ENCODE measurements at regions not wholly inside any gene's neighbourhood (a gene's known extent, or its start where the extent isn't known, plus 50 kb on each side); places are given as distances from the start of the nearest gene placed in this dataset.

DNA sequence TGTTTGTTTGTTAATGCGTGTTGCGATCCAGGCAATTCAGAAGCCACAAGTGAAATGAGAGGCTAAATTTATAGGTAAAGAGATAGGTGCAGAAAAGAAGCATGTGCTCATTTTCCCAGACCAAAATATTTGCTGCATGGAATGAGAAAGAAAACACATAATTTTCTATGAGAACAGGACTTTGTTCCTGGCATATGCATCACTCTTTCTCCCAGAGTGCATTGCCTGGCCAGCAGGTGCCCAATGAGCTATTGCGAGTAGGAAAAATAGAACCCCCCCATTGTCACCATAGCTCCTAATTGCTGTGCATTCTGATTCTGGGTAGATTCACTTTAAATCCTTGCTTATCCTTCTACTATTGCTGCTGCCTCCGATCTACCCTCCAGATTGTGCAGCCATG is 410.4 kb downstream of the PMP22 start:
- Mint-ChIP-seq H3K27me3 (ENCODE audit: low read depth) (peaks cover 2% of the 10 kb centered on the region), H3K9me3 (no peaks in the 10 kb centered on the region), H3K4me1 (ENCODE audit: low read depth) (no peaks in the 10 kb centered on the region), H3K36me3 (ENCODE audit: insufficient read depth) (no peaks in the 10 kb centered on the region), H3K4me3 (no peak overlapping the region)
- DNase-seq: no peak
- ATAC-seq: no peak

DNA sequence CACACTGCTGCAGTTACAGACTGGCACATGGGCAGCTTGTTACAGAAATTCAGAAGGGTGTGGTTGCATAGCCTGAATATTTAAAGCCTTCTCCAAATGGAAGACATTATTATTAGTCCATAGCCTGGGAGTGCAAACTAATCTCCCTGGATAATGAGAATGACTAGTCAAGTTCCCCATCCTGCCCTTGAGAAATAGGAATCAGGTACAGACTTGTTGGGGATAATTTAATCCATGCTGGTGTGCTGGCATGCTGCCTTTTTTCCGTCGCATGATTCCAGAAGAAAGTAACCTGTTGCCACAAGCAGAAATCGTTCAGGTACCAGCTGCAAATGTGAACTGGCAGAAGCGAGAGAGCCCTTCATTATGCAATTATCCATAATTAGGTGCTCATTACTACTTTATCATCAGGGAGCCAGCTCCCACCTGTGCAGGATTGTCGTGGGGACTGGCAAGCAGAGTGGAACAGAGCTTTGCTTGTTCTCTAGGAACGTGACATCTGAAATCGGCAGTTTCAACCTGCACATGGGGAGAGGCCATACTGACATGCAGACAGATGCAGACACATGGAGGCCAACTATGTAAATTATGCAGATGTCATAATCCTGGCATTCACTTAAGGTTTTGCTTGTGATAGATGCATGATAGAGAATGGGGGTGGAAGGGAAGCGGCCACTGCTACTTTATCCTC is 419.4 kb downstream of the PMP22 start:
- Mint-ChIP-seq H3K4me1 (ENCODE audit: low read depth) (no peaks in the 10 kb centered on the region), H3K36me3 (ENCODE audit: insufficient read depth) (no peaks in the 10 kb centered on the region), H3K27me3 (ENCODE audit: low read depth) (peaks cover 10% of the 10 kb centered on the region), H3K4me3 (no peak overlapping the region), H3K9me3 (no peaks in the 10 kb centered on the region)
- ATAC-seq: no peak
- DNase-seq: no peak

DNA sequence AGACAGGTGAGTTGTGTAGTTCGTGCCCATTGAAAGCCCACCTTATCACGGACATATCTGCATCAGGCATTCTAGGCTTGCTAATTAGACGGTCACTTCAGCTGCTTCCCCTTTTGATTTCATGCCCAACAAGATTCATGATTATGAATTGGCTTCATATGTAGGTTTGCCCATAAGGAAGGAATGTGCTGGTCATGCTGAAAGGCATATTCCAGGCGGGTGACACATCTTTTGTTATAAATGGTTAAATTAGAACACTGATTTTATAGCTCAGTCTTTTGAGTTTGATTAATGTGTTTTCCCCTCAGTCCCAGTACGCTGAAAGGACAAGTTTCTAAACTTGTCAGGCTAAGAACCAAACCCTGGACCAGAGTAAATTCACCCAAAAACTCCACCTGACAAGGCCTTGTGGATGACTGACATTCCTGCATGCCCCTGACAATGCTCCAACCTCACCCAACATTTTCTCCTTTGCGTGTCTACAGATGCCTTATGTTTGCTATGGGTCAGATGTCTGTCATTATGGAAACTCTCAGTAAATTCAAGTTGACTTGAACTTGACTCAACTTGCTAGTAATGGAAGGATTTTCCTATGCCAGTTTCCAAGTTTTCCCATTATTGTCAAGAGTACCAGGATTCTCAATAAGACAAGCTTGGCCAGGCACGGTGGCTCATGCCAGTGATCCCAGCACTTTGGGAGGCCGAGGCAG is 421.9 kb downstream of the PMP22 start:
- peaks cover 10% of the 10 kb centered on the region for H3K27me3 Mint-ChIP-seq (ENCODE audit: low read depth)
- ATAC-seq (no peak), DNase-seq (no peak)
- no peaks in the 10 kb centered on the region for H3K36me3 Mint-ChIP-seq (ENCODE audit: insufficient read depth)
- no peaks in the 10 kb centered on the region for H3K9me3 Mint-ChIP-seq
- H3K4me3 Mint-ChIP-seq: no peak overlapping the region
- H3K4me1 Mint-ChIP-seq (ENCODE audit: low read depth): no peaks in the 10 kb centered on the region

DNA sequence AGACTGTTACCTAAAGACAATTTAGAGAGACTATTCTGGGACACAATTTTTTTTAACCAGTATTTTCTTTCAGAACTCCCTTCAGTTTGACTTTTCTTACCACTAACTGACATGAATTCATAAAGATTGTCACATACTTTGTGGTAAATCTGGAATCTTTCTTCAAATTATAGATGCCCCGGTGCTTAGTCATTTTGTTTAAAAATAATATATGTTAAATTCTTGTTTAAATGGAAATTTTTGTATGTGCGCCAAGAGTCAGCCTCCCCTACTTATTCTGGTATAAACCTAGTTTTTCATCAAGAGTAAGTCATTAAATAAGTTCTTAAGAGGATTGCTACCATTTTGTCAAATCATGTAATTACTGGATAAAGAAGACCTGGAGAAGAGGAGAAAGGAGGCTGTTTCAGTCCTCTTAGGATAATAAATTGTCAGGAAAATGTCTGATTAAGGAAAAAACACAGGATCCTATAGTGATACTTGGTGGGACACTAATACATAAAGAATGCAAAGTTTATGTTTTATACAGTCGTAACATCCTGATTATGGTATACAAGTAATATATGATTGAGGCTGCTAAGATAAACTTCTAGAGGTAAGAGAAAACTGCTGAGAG is 424.4 kb downstream of the PMP22 start:
- no peak for ATAC-seq
- no peak overlapping the region for H3K4me3 Mint-ChIP-seq
- H3K9me3 Mint-ChIP-seq: no peaks in the 10 kb centered on the region
- DNase-seq: no peak
- no peaks in the 10 kb centered on the region for H3K36me3 Mint-ChIP-seq (ENCODE audit: insufficient read depth)
- no peaks in the 10 kb centered on the region for H3K4me1 Mint-ChIP-seq (ENCODE audit: low read depth)
- peaks cover 11% of the 10 kb centered on the region for H3K27me3 Mint-ChIP-seq (ENCODE audit: low read depth)

DNA sequence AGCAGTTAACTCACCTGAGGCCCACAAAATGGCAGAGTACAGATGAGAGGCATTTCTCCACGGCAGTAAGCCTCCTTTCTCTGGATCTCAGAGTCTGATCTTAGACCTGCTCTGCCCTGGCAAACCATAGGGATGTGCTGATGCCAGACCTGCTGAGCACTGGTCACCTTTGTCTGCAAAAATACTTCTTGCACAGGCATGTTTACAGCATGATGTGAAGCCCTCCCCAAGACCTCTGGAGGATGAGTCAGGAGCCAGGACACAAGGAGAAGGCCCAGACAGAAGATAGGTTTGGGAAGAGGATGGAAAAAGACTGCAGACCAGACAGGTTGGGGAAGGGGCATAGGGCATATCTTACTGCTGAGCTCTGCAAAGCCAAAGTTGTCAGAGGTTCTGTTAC is 426.6 kb downstream of the PMP22 start:
- Mint-ChIP-seq H3K4me3 (no peak overlapping the region), H3K36me3 (ENCODE audit: insufficient read depth) (no peaks in the 10 kb centered on the region), H3K4me1 (ENCODE audit: low read depth) (peaks cover 1% of the 10 kb centered on the region)

DNA sequence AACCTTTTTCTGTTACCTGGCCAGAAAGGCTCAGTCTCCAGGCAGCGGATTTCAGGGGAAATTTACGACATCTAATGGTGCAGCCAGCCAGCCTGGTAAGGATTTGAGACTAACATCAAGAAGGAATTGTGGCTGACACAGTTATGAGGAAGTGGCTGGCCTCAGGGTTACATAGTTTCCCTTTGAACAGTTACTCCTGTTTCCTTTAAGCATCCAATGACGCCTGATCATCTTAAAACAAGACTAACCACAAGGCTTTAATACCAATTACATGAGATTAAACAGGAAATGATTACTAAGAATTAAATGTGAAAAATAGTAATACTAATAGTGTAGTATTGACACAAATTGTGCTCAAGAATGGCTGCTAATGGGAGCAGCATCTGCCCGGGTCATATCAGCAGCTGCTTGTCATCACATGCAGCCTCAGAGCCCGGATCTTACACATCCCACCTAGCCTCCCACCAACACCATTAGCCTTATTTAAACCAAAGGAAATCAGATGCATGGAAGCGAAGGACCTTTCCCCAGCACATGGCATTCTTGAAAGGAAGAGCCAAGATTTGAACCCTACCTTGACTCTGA is 431.8 kb downstream of the PMP22 start:
- Mint-ChIP-seq H3K4me1 (ENCODE audit: low read depth) (peaks cover 8% of the 10 kb centered on the region), H3K9me3 (no peaks in the 10 kb centered on the region), H3K4me3 (no peak overlapping the region), H3K27me3 (ENCODE audit: low read depth) (peaks cover 7% of the 10 kb centered on the region), H3K36me3 (ENCODE audit: insufficient read depth) (no peaks in the 10 kb centered on the region)
- ATAC-seq: no peak
- no peak for DNase-seq

More for the DNA sequence above, 426.6 kb downstream of the PMP22 start:
- DNase-seq (no peak), ATAC-seq (no peak)
- H3K9me3 Mint-ChIP-seq: no peaks in the 10 kb centered on the region
- peaks cover 5% of the 10 kb centered on the region for H3K27me3 Mint-ChIP-seq (ENCODE audit: low read depth)

DNA sequence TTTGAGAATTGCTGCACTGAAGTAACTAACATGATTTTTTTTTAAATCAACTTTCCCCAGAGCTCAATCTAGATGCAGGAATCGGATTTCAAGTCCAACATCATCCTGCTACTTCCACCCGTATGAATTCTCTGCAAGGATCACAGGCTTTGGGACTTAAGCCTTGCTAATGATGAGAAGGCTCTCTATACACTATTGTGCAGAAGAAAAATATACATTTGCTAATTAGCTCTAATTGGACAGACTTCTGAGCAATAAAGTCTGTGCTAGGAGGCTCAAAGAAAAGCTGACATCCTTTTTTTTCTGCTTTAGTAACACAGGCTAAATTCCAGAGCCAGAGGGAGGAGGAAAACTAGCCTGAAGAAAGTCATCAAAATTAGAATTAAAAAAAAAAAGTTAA is 433.6 kb downstream of the PMP22 start:
- ATAC-seq (no peak), DNase-seq (no peak)
- Mint-ChIP-seq H3K4me3 (no peak overlapping the region), H3K27me3 (ENCODE audit: low read depth) (peaks cover 2% of the 10 kb centered on the region), H3K36me3 (ENCODE audit: insufficient read depth) (no peaks in the 10 kb centered on the region), H3K9me3 (no peaks in the 10 kb centered on the region), H3K4me1 (ENCODE audit: low read depth) (peaks cover 8% of the 10 kb centered on the region)

DNA sequence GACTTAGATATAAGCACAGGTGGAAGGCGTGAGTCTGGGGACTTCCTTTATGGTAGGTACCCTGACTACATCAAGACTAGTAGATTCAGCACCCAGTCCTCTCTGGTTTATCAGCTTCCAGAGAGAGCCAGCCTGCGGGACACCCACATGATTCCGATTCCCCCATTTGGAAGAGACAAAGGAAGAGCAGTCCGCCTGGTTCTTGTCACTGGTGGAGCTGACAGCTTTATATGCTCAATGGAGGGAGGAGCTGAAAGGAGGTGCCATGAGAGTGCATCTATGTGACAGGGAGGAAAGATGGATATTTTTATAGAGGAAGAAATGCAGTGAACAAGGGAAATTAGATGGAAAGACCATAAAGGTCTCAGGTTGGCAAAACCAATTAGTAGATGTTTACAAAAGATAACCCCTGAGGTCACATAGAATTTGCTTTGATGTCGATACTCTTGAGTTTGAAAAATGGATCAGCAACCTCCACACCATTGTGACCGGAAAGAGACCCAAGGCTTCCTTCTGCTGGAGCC is 437.7 kb downstream of the PMP22 start:
- H3K4me3 Mint-ChIP-seq: no peak overlapping the region

DNA sequence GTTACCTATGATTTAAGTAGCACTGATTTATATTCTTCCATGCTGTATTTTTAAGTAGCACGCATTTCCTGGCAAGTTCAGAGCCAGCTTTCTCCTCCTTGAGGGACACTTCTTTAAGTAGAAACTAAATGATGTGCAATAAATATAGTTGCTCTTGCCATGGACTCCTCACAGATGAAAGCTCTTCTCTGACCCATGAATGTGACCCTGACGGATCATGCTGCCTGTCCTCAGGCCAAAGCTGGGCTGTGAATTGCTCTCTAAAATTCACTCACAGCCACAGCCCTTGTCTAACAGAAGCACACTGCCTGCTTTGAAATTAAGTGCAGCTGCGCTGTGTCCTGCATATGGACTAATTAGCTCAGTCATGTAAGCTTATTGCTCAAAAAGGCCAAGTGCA is 438.8 kb downstream of the PMP22 start:
- H3K36me3 Mint-ChIP-seq (ENCODE audit: insufficient read depth): no peaks in the 10 kb centered on the region
- ATAC-seq: no peak
- H3K4me1 Mint-ChIP-seq (ENCODE audit: low read depth): no peaks in the 10 kb centered on the region
- no peak overlapping the region for H3K4me3 Mint-ChIP-seq
- peaks cover 6% of the 10 kb centered on the region for H3K27me3 Mint-ChIP-seq (ENCODE audit: low read depth)
- peaks cover 11% of the 10 kb centered on the region for H3K9me3 Mint-ChIP-seq
- no peak for DNase-seq

More for the DNA sequence above, 437.7 kb downstream of the PMP22 start:
- H3K36me3 Mint-ChIP-seq (ENCODE audit: insufficient read depth): no peaks in the 10 kb centered on the region
- peaks cover 11% of the 10 kb centered on the region for H3K9me3 Mint-ChIP-seq
- H3K27me3 Mint-ChIP-seq (ENCODE audit: low read depth): peaks cover 6% of the 10 kb centered on the region
- H3K4me1 Mint-ChIP-seq (ENCODE audit: low read depth): no peaks in the 10 kb centered on the region
- ATAC-seq: no peak
- DNase-seq: no peak

DNA sequence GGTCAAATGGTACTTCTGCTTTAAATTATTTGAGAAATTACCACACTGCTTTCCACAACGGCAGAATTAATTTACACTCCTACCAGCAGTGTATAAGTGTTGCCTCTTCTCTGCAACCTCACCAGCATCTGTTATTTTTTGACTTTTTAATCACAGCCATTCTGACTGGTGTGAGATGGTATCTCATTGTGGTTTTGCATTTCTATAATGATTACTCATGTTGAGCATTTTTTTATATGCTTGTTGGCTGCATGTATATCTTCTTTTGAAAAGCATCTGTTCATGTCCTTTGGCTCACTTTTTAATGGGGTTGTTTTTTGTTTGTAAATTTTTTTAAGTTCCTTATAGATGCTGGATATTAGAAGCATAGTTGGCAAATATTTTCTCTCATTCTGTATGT is 446.7 kb downstream of the PMP22 start:
- Mint-ChIP-seq H3K9me3 (peaks cover 3% of the 10 kb centered on the region), H3K36me3 (ENCODE audit: insufficient read depth) (no peaks in the 10 kb centered on the region), H3K4me1 (ENCODE audit: low read depth) (no peaks in the 10 kb centered on the region), H3K4me3 (no peak overlapping the region), H3K27me3 (ENCODE audit: low read depth) (peaks cover 10% of the 10 kb centered on the region)
- no peak for DNase-seq
- peak in 1 of 2 donors; percentile 32 for ATAC-seq

DNA sequence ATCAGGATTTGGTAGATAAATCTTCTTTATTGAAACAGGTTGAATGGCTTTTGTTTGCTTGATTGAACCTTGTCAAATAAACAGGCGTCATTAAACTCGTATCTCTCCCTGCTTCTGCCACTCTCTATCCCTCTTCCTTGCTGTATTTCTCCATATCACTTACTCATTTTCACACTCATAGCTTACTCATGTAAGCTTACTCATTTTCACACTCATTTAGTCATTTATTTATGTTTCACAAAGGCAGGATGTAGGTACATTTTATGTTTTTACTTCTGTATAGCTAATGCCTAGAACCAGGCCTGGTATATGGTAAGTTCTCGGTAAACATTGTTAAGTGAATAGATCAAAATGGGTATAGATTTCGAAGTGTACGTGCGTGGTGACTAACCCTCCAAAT is 450.0 kb downstream of the PMP22 start:
- ATAC-seq: peak; percentile 65 to 71
- peaks cover 8% of the 10 kb centered on the region for H3K27me3 Mint-ChIP-seq (ENCODE audit: low read depth)
- no peak overlapping the region for H3K4me3 Mint-ChIP-seq
- no peaks in the 10 kb centered on the region for H3K36me3 Mint-ChIP-seq (ENCODE audit: insufficient read depth)
- DNase-seq: no peak
- H3K9me3 Mint-ChIP-seq: peaks cover 3% of the 10 kb centered on the region
- H3K4me1 Mint-ChIP-seq (ENCODE audit: low read depth): no peaks in the 10 kb centered on the region

DNA sequence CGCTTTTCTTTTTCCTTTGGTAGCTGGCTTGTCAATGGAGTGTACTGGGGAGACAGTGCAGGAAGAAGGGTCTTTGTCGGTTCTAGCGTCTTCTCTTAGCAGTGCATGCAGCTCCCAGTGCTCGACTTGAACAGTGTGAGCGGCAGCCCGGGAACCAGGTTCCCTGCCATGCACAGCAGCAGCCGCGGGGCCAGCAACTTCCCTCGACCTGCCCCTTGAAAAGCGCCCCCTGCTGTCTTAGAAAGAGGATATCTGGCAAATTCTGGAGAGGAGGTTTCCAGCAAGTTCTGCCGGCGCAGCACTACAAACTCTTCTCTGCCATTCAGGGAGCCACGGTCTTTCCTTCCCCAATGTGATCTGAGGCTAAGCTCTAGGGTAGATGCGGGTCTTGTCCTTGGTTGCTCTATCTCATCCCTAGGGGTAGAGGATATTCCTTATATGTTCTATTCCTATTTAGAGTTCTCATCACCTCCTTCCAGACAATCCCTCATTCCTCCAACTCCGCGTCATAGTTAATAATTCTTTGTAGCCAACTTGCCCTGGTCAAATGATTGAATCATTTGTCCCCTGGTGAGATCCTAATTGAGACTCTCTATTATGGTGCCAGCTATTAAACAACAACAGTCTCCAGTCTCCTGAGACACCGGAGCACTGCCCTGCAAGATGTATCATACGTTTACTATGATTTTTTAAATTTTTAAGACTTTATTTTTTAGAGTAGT is 451.3 kb downstream of the PMP22 start:
- peaks cover under 1% of the 10 kb centered on the region for H3K9me3 Mint-ChIP-seq
- no peaks in the 10 kb centered on the region for H3K36me3 Mint-ChIP-seq (ENCODE audit: insufficient read depth)
- ATAC-seq (no peak), DNase-seq (peak; percentile 6)
- peaks cover 8% of the 10 kb centered on the region for H3K27me3 Mint-ChIP-seq (ENCODE audit: low read depth)
- no peak overlapping the region for H3K4me3 Mint-ChIP-seq
- no peaks in the 10 kb centered on the region for H3K4me1 Mint-ChIP-seq (ENCODE audit: low read depth)

DNA sequence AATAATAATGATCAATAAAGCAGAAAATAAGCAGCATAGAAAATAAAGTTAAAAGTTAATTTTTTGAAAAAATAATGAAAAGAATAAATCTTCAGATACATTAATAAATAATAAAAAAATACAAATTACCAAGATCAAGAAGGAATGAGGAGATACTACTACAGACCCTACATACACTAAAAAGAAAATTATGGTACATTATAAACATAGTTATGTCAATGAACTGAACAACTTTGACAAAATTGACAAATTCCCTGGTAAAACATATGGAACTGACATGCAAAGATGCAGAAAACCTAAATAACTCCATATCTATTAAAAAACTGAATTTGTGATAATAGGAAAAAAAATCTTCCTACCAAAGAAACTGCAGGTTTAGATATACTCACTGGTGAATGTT is 456.7 kb downstream of the PMP22 start:
- DNase-seq (no peak), ATAC-seq (no peak)
- Mint-ChIP-seq H3K27me3 (ENCODE audit: low read depth) (peaks cover 3% of the 10 kb centered on the region), H3K36me3 (ENCODE audit: insufficient read depth) (no peaks in the 10 kb centered on the region), H3K4me3 (no peak overlapping the region), H3K9me3 (peaks cover 9% of the 10 kb centered on the region), H3K4me1 (ENCODE audit: low read depth) (no peaks in the 10 kb centered on the region)

DNA sequence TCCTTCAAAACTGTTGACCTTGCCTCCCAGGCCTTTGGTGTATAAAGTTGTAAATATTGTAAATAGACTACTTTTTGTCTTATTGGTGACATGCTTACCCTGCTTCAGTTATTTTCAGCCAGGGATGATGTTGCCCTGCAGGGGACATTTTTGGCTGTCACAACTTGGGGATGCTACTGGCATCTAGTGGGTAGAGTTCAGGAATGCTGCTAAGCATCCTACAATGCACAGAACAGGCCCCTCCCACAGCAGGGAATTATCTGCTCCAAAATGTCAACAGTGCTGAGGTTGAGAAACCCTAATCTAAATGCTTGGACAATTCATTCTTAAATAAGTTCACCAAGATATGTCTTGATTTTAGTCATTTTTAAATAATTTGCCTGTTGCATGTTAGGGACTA is 459.8 kb downstream of the PMP22 start:
- H3K27me3 Mint-ChIP-seq (ENCODE audit: low read depth): peaks cover 9% of the 10 kb centered on the region
- DNase-seq: no peak
- H3K36me3 Mint-ChIP-seq (ENCODE audit: insufficient read depth): no peaks in the 10 kb centered on the region
- ATAC-seq: no peak
- no peaks in the 10 kb centered on the region for H3K4me1 Mint-ChIP-seq (ENCODE audit: low read depth)
- H3K4me3 Mint-ChIP-seq: no peak overlapping the region
- H3K9me3 Mint-ChIP-seq: peaks cover 9% of the 10 kb centered on the region
